GM21825 (cell line): ENCODE measurements at regions not wholly inside any gene's neighbourhood (a gene's known extent, or its start where the extent isn't known, plus 50 kb on each side); places are given as distances from the start of the nearest gene placed in this dataset.

ENCODE experiments used
- ATAC-seq: cut with Tn5 transposase; IDR thresholded peaks from one replicate; pipeline ENCODE4 v1.9.1; 2021; ENCODE audit warnings: mild to moderate bottlenecking, moderate library complexity; ENCODE audit not compliant: unreplicated experiment

GRCh38 chr2:7574385-7574784 lies 657.2 kb downstream of the RNF144A start:
- no peak for ATAC-seq

GRCh38 chr2:7577769-7578168 lies 660.6 kb downstream of the RNF144A start:
- no peak for ATAC-seq

- ATAC-seq = no peak
Observed at GRCh38 chr2:7584017-7584416, 666.8 kb downstream of the RNF144A start.

- no peak for ATAC-seq
Observed at GRCh38 chr2:7586898-7587297, 669.7 kb downstream of the RNF144A start.

GRCh38 chr2:7588295-7588694 lies 671.1 kb downstream of the RNF144A start:
- no peak for ATAC-seq

- ATAC-seq = no peak
Observed at GRCh38 chr2:7592618-7593140, 675.5 kb downstream of the RNF144A start.

GRCh38 chr2:7593360-7593759 lies 676.1 kb downstream of the RNF144A start:
- ATAC-seq = no peak

GRCh38 chr2:7594211-7594610 lies 677.0 kb downstream of the RNF144A start:
- no peak for ATAC-seq

GRCh38 chr2:7595206-7595605 lies 678.0 kb downstream of the RNF144A start:
- ATAC-seq = no peak

- no peak for ATAC-seq
Observed at GRCh38 chr2:7598402-7598801, 681.2 kb downstream of the RNF144A start.

- no peak for ATAC-seq
Observed at GRCh38 chr2:7599462-7600258, 682.4 kb downstream of the RNF144A start.

GRCh38 chr2:7601990-7602389 lies 684.8 kb downstream of the RNF144A start:
- ATAC-seq = no peak

GRCh38 chr2:7604456-7604855 lies 687.2 kb downstream of the RNF144A start:
- no peak for ATAC-seq

GRCh38 chr2:7607441-7608173 lies 690.4 kb downstream of the RNF144A start:
- ATAC-seq = no peak

- no peak for ATAC-seq
Observed at GRCh38 chr2:7609556-7609955, 692.3 kb downstream of the RNF144A start.

GRCh38 chr2:7609974-7610373 lies 692.8 kb downstream of the RNF144A start:
- ATAC-seq = no peak

- no peak for ATAC-seq
Observed at GRCh38 chr2:7611750-7612149, 694.5 kb downstream of the RNF144A start.

GRCh38 chr2:7612969-7613368 lies 695.8 kb downstream of the RNF144A start:
- no peak for ATAC-seq

GRCh38 chr2:7613831-7614230 lies 696.6 kb downstream of the RNF144A start:
- no peak for ATAC-seq

- no peak for ATAC-seq
Observed at GRCh38 chr2:7618031-7618430, 700.8 kb downstream of the RNF144A start.

- no peak for ATAC-seq
Observed at GRCh38 chr2:7619203-7619970, 702.2 kb downstream of the RNF144A start.
